Sigmoid colon (tissue), 4 donors: ENCODE measurements at regions not wholly inside any gene's neighbourhood (a gene's known extent, or its start where the extent isn't known, plus 50 kb on each side); places are given as distances from the start of the nearest gene placed in this dataset.

Source experiments
- POLR2A ChIP-seq, 2 donors: fragments of 450-650 bp; IDR thresholded peaks; one replicate each; pipeline ENCODE4 v1.6.1; 2016; ENCODE audit warnings: antibody characterized with exemption in 2 of 2, mild to moderate bottlenecking in 2 of 2, moderate library complexity in 2 of 2
- POLR2AphosphoS5 ChIP-seq, 4 donors: sonication (generic); formaldehyde crosslinking; IDR thresholded peaks; one replicate each; pipeline ENCODE4 v1.6.1; 2017; ENCODE audit warnings: antibody characterized with exemption in 4 of 4
- TF ChIP-seq, protein P1 (sequence below), 4 experiments: fragments of 450-650 bp in 3 of 4; fragments of 200-600 bp in 1 of 4; IDR thresholded peaks; one replicate each; pipeline ENCODE4 v1.5.1; 2016 to 2019; ENCODE audit warnings: antibody characterized with exemption in 4 of 4, mild to moderate bottlenecking in 3 of 4, moderate library complexity in 2 of 4

DNA sequence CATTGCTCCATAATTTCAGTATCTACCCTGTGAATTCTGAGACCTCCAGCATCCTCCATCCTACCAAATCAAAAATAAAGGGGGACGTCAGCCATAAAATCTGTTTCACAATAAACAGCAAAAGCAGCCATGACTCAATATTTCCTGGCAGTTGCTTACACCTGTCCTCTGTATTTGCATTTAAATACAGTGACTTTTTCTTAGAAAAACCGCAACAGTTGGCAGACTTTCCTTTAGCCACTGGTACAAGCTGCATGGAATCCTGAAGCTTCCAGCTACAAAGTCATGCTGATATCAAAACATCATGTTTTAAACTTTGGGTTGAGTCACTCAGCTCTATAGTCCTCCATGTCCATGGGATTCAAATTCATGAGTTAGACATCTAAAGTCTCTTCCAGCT is 278.0 kb upstream of the KAZN start:
- TF ChIP-seq, protein P1, sequence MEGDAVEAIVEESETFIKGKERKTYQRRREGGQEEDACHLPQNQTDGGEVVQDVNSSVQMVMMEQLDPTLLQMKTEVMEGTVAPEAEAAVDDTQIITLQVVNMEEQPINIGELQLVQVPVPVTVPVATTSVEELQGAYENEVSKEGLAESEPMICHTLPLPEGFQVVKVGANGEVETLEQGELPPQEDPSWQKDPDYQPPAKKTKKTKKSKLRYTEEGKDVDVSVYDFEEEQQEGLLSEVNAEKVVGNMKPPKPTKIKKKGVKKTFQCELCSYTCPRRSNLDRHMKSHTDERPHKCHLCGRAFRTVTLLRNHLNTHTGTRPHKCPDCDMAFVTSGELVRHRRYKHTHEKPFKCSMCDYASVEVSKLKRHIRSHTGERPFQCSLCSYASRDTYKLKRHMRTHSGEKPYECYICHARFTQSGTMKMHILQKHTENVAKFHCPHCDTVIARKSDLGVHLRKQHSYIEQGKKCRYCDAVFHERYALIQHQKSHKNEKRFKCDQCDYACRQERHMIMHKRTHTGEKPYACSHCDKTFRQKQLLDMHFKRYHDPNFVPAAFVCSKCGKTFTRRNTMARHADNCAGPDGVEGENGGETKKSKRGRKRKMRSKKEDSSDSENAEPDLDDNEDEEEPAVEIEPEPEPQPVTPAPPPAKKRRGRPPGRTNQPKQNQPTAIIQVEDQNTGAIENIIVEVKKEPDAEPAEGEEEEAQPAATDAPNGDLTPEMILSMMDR (IDR thresholded peaks at IDR 0.05) = no peak
- TF ChIP-seq POLR2A (IDR thresholded peaks at IDR 0.05) = no peak
- TF ChIP-seq POLR2AphosphoS5 (IDR thresholded peaks at IDR 0.05) = no peak
